Adrenal gland (tissue), 5 donors: ENCODE measurements at regions not wholly inside any gene's neighbourhood (a gene's known extent, or its start where the extent isn't known, plus 50 kb on each side); places are given as distances from the start of the nearest gene placed in this dataset.

Experiments
- POLR2A ChIP-seq, 2 donors: fragments of 450-650 bp; IDR thresholded peaks; one replicate each; pipeline ENCODE4 v1.6.1; 2017; ENCODE audit warnings: antibody characterized with exemption in 2 of 2, mild to moderate bottlenecking in 2 of 2, moderate library complexity in 1 of 2
- TF ChIP-seq, protein P1 (sequence below), 6 experiments: fragments of 450-650 bp in 4 of 6; fragments of 200-600 bp in 2 of 6; sonication (generic) in 1 of 6; IDR thresholded peaks; 1 replicate in 5 of 6; 2 replicates in 1 of 6; pipeline versions ENCODE4 v1.5.1 to v1.8.0; 2016 to 2021; ENCODE audit warnings: antibody characterized with exemption in 6 of 6, mild to moderate bottlenecking in 2 of 6, moderate library complexity in 1 of 6
- donor health status: DM: no; HTN: no; CAD: no.

DNA sequence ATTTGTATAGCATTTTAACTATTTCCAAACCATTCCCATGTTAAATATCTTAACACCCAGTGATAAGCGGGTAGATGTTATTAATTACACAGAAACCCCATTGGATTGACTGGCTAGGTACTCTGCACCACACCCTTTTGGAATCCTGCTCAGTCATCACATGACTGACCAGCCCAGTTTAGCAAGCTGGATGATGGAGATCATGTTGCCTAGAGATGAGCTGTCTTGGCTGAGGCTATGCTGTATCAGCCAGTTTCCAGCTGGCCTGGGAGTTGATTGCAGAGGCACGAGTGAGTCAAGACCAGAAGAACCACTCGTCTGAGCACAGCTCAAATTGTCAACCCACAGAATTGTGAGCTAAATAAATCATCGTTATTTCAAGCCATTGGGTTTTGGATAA is 124.6 kb downstream of the ZNF621 start:
- no peak for TF ChIP-seq POLR2A (IDR thresholded peaks at IDR 0.05)
- TF ChIP-seq, protein P1, sequence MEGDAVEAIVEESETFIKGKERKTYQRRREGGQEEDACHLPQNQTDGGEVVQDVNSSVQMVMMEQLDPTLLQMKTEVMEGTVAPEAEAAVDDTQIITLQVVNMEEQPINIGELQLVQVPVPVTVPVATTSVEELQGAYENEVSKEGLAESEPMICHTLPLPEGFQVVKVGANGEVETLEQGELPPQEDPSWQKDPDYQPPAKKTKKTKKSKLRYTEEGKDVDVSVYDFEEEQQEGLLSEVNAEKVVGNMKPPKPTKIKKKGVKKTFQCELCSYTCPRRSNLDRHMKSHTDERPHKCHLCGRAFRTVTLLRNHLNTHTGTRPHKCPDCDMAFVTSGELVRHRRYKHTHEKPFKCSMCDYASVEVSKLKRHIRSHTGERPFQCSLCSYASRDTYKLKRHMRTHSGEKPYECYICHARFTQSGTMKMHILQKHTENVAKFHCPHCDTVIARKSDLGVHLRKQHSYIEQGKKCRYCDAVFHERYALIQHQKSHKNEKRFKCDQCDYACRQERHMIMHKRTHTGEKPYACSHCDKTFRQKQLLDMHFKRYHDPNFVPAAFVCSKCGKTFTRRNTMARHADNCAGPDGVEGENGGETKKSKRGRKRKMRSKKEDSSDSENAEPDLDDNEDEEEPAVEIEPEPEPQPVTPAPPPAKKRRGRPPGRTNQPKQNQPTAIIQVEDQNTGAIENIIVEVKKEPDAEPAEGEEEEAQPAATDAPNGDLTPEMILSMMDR (IDR thresholded peaks at IDR 0.05) = no peak
